D341Med (cell line): ENCODE measurements at regions not wholly inside any gene's neighbourhood (a gene's known extent, or its start where the extent isn't known, plus 50 kb on each side); places are given as distances from the start of the nearest gene placed in this dataset.

Experiments used
- DNase-seq: peaks from one replicate; pipeline ENCODE4 v3.0.0; 2012; ENCODE audit warnings: low spot score

DNA sequence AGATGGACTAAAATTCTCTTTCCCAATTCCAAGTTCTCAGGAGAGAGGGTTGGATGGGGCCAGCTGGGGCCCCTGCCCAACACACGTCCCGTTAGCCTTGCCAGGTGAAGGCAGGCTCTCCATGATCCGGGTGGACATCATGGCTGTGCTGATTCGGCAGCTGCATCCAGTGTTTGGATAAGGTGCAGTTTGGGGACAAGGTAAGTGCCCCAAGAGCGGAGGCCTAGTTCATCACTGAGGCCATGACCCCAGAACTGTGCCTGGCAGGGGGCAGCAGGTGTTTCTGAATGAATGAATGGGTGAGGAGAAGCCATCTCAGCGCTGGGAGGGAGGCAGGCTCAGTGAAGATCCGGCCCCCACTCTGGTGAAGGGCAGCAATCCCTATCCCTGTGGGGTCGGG is 520.4 kb downstream of the TBC1D22A start:
- no peak for DNase-seq

DNA sequence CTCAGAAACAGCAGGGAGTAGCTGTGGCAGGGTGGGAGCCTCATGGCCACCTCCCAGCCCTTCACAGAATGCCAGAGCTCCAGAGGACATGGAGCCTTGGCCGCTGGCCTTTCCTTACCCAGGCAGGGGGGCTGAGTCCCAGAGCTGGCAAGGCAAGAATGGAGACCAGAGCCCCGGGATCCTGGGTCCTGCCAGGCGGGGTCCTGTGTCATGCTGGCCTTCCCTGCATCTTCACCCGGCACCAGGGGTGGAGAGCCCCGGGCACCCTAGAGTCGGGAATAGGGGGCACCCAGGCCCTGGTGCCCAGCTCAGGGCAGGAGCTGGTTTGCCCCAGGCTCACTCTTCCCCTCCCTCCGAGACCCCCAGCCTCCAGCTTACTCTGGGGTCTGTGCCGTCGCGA is 519.9 kb downstream of the TBC1D22A start:
- no peak for DNase-seq

DNA sequence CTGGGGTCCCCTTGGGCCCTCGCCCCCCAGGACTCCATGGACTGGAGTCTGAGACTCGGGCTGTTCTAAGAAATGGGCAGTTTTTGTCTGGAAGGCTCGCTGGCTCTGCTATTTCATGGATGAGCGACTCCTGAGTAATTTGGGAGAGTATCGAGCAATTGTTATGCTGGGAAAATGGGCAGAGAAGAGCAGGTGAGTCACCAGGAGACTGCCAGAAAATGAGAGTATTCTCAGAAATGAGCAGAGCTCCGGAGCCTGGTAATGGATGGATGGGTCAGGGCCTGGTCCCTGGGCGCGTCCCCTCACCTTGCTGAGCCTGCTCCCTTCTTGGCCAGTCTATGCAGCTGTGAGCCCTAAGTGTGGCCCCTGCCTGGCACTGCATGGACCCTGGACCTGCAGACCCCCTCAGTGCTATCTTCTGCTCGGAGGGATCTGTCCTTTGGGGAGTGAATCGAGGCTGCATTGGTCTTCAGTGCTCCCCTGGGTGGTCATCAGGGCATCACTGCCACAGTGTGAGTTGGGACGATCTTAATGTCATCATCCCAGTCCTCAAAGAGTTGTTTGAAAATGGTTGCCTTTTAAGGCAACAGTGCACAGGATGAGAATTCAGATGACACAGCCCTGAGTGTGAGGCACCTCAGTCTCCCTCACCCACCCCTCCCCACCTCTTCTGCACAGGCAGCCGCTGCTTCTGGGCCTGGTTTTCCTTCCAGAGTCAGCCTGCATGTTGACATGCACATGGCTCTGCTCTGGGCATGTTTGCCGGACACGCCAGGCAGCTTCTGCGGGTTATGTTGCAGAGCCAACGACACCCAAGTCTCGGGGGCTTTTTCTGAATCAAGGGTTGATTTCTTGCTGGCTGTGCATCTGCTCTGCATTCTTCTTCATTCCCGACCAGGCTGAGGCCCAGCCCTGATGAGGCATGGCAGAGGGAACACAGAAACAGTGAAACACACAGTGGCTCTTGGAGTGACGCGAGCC is 519.0 kb downstream of the TBC1D22A start:
- no peak for DNase-seq

DNA sequence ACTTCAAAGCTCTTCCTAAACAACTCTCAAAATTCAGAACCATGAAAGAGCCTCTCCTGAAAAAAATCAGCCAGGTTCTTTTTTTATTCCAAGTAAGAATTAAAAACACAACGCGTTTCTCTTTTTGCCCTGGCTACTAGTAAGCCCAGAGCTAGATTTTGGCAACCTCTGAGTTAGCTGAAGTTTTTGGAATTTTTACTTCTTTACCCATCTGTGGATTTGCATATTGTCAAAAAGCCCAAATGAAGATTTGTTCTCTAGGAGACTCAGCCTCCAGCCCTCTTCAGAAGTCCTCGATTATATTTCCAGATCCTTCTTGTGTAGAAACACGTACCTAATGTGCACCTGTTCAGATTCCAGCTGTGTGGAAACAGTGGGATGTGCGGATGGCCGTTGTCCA is 517.9 kb downstream of the TBC1D22A start:
- DNase-seq: no peak

DNA sequence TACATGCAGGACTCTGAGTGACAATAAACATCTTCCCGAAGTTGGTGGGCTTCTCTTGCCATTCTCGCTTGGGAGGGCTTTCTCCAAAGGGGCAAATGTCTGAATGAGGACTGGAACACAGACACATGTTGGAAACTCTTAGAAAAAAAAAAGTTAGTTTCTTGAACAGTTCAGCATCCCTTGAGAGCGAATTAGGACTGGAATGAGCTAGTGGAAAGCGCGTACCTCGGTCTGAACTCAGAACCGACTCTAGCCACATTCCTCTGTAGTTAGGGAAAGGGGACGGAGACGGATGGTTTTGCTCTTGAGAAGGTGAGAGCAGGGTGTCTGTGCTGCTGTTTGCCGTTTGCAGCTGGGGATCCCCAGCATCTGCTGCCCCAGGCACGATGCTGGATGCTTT is 517.3 kb downstream of the TBC1D22A start:
- DNase-seq: no peak

DNA sequence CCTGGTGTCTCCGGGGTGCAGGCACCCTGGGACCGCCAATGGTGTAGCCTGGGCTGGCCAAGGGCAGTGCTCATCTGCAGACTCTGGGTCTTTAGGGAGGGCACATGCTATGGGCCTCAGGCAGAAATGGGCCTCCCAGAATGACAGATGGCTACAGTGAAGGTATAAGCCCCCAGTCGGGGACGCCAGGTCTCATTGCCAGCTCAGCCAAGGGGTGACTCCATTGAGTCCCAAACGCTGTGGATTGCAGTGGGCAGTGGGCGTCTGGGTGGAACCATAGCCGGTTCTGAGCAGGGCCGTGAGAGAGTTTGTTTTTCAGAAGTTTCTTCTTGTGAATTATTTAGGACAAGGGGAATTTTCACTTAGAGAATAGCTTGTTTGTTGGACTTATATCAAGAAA is 516.9 kb downstream of the TBC1D22A start:
- DNase-seq: no peak

DNA sequence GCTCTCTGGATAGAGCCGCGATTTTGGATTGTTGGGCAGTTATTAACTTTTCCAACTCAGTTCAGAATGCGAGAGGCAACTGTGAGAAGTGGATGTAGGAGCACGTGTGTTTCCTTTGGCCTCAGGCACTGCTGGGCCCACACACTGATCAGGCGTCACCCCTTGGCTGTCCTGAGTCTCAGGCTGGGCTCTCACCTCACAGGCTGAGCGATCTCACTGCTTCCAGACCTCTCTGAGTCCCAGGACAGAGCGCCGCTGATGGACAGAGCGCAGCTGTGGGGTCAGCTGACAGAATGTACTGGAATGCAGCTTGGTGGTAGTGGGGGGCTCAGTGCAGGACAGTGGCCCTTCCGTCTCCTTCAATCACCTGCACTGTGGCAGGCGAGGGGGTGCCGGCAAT is 516.2 kb downstream of the TBC1D22A start:
- no peak for DNase-seq

DNA sequence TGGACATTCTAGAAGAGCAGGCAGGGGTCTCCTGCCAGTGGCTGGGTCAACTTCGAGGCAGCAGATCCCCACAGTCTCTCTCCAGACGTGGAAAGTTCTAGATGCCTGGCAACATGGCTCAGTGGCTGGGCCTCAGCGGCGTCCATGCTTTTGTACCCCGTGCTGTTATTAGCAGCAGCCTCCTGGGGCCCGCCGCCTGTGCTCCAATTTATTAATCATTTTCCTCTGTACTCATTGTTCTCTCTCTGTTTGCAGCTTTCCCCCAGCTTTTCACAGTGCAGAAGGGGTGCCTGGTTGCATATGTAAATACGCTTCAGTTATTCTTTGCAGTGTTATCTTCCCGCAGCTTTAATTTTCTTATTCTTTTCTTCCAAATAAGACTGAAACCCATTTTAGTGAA is 515.1 kb downstream of the TBC1D22A start:
- no peak for DNase-seq

DNA sequence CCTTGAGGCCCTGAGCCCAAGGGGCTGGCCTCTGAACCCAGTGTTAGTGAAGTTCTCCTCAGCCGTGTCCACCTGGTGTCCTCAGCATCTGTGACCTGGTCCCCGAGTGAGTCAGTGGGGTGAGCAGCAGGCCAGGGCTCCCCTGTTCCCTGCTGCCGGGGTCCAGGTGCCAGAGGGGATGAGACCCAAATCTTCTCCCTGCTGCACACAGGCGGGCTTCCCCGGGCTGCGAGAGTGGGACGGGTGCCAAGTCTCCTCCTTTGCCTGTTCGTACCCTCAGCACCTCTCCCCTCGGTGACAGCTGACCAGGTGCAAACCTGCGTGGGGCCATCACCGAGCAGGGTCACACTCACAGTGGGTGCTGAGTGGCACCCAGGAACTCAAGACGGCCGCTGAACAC is 514.5 kb downstream of the TBC1D22A start:
- no peak for DNase-seq

DNA sequence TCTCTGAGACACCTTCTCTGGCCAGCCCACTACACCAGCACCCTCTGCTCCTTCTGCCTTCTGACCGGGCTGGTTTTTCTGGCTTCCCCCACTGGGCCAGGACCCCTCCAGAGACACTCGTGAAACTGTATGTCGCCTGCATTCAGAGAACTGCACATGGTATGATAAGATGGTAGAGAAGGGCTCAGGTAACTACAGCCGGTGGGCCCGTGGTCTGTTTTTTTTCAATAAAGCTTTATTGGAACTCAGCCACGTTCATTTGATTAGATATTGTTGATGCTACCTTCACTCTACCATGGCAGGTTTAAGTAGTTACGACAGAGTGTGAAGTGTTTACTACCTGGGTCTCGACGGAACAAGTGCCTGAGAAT is 514.0 kb downstream of the TBC1D22A start:
- no peak for DNase-seq

DNA sequence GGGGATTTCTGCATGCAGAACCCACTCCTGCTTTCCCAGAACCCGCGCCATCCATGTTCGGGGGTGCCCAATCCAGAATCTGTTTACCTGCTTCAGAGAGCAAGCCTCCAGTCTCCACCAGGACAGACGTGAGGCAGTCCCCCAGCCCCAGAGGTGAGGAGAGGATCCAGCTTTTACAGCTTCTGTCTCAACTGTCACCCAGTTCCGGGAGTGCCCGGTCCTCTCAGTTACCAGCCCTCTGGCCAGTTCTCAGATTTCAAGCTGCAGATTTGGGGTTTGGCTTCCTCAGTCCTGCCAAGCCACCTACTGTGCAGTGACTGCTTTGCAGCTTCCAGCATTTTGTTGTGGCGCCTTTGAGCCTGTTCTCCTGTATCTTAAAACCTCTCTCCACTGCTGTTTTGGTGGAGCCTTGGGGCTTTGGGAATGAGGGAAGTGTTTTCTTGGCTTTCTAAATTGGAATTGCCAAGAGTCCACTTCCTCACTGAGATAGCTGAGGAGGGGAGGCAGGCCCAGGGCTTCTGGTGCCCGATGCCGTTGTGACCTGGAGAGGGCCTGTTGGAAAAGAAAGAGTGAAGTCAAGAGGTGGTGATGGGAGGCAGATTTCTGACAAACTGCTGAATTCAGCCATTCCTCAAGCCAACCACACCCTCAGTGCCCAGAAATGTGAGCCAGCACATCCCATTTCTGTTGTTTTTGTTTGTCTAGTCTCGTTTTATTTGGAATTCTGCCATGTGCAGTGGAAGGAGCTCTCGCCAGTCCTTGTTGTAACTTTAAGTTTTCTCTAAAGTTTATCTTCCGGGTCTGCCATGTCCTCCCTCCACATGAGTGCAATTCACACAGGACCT is 513.4 kb downstream of the TBC1D22A start:
- DNase-seq: no peak

DNA sequence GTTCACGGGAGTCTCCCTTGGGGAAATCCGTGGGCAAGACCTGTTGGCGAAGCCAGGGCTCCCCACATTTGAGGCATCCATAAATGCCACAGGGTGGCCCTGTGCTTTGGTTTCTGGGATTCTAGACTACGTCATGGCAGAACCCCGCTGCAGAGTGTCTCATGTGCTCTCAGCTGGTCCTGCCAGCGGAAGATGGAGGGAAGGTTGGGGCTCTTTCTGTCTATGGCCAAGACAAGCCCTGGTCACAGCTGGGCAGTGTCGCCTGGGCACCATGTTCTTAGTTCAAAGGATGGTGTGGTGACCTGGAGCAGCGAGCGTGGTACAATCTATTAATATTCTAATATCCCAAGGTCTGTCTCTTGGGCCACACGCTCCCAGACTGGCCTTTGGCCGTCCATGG is 511.7 kb downstream of the TBC1D22A start:
- no peak for DNase-seq

DNA sequence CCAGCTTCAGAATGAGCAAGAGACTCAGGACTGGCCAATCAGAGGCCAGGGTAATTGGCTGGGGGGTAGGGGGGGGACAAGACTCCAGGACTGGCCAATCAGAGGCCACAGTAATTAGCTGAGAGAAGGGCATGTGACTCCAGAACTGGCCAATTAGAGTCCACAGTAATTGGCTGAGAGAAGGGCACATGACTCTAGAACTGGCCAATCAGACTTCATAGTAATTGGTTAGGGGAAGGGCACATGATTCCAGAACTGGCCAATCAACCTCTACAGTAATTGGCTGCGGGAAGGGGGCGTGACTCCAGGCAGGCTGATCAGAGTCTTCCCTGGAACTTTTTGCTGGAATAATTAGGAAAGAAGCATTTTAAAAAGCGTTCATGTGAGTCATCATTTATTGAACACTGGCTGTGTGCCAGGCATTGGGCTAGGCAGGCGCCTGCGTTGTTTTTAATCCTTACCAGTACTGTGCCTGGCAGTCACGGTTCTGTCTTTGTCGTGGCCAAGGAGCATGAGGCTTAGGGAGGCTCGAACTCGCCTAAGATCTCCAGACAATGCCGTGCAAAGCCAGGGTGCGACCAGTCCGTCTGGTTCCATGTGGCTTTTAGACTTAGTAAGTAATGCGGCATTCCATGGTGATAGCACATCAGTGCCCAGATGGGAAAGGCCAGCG is 508.1 kb downstream of the TBC1D22A start:
- no peak for DNase-seq

DNA sequence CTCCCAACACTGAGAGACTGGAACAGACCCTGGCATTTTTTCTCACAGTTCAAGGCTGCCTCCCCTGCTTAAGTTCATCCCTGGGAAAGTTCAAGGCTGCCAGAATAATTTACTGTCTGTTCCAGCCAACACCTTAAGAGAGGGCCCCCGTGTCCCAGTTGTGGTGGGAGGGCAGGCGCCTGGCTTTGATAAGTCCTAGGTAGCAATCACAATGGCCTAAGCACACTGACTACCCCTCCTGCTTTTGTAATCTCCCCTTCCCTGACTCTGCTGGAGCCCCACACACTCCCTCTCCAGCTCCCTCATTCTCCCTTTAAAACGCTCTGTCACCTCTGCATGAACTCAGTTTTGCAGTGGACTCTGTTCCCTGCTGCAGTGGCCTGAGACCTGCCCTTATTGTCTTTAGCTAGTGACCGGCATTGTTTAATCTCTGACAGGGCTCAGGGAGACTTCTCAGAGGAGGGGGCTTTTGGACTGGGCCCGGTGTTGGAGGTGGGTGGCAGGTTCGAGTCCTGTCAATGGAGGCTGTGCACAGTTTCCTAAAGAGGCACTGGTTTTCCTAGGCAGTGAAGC is 507.2 kb downstream of the TBC1D22A start:
- DNase-seq: no peak

DNA sequence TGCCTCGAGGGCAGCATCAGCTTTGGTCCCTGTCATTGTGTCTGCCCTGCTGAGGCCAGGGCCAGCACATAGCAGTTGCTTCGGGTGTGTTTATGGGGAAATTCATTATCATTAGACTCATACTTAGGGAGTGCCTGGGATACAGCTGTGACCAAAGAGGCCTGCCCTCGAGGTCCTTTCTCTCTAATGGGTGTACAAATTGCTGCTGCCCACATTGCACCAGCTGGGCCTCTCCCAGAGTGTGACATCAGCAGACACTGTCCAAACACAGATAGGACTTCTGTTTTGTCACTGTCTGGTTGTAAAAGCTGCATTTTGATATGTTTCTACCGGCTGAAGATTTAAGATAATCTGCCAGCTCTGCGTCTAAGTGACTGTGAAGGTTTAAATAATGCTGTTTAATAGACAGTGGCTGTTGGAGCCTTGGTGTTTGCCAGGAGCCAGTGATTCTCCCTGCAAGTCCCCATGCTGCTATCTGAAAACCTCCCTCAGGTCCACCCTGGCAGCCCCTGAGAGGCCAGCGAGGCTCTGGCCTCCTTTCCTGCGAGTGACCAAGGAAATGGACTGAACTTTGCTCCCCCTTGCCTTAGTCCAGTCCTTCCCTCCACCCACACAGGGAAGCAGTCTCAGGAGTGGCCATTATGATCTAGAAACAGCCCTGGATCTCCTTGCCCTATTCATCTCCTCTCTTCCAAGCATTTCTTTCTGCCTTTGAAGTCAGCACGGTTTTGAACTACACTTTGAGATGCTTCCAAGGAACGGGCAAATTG is 505.2 kb downstream of the TBC1D22A start:
- DNase-seq: no peak

DNA sequence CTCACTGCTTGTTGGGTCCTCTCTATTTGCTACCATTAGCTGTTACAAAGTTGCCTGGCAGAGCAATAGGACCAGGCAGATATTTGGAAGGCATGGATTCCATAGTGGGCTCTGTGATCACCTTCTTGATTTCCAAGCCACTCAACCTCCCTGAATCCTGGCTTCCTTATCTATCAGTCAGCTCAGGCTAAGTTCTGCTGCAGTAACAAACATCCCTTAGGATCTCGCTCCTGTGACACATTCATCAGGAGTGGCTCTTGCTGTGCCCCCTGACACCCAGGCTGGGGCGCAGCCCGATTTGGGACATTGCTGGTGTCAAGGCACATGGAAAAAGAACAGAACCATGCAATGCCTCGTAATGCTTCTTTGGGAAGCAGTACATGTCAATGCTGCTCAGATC is 503.9 kb downstream of the TBC1D22A start:
- no peak for DNase-seq

DNA sequence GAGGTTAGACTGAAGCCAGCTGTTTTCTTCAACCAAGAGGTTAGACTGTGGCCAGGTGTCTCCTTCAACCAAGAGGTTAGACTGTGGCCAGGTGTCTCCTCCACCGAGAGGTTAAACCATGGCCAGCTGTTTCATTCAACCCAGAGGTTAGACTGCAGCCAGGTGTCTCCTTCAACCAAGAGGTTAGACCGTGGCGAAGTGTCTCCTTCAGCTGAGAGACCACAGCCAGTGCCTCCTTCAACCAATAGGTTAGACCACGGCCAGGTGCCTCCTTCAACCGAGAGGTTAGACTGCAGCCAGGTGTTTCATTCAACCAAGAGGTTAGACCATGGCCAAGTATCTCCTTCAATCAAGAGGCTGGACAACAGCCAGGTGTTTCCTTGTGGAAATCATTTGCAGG is 498.1 kb downstream of the TBC1D22A start:
- DNase-seq: no peak

DNA sequence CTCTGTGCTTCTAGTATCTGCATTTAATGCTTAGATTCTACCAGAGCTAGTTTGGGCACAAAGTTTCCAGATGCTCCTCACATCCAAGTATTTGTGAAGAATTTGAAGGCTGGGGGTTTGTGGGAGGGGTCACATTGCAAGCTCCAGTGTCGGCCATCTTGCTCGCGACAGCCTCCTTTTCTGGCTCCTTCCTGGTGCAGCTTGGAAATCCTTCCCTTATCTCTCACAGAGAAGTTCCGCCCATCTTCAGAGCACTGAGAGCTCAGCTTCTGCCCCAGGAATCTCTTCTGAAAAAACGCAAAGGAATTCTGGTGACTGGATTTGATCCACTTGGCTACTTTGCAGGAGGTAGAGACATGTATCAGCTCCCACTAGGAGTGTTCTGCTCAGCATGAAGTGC is 497.5 kb downstream of the TBC1D22A start:
- DNase-seq: no peak

DNA sequence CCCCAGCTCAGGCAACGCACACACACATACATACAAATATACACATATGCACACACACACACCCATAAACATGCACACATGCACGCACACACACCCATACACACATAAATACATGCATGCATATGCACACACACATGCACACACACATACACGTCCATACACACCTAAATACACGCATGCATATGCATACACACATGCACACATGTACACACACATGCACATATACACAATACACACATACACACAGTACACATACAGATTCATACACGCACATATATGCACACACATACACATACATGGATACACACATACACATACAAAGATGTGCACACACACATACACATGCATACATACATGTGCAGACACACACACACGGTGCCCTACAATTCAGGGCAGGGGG is 496.6 kb downstream of the TBC1D22A start:
- DNase-seq: no peak

DNA sequence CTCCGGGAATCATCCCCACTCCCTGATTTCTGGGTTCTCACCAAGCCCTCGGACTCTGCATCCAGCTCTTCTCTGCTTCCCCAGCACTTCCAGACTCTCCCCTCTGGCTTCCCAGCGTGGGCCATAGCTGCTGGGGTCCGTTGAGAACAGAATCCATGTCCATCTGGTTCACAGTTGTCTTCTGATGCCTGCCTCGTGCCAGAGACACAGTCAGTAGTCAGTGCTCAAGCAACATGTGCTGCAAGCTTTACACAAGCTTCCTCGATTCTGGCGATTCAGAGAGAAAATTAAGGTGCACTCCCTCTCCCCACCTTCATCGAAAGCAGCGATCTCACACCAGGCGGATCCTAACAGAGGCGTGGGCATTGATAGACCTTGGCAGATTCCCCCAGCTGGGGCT is 495.5 kb downstream of the TBC1D22A start:
- no peak for DNase-seq

DNA sequence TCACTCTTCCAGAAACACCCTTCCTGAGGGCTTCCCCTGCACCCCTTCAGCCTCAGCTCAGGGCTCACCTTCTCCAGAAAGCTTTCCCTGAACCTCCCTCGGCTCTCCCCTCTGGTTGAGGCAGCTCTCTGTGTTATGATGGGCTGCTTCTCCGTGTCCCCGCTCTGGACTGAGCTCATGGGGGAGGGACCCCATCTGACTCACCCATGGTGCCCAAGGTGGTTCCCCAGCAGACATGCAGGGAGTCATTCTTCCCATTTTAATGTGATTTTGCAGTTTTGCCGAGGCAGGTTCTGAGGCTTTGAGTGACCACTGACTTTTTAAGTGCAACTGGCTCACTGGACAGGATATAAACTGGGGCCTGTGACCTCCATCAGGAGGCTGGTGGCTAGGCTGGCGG is 495.1 kb downstream of the TBC1D22A start:
- no peak for DNase-seq

DNA sequence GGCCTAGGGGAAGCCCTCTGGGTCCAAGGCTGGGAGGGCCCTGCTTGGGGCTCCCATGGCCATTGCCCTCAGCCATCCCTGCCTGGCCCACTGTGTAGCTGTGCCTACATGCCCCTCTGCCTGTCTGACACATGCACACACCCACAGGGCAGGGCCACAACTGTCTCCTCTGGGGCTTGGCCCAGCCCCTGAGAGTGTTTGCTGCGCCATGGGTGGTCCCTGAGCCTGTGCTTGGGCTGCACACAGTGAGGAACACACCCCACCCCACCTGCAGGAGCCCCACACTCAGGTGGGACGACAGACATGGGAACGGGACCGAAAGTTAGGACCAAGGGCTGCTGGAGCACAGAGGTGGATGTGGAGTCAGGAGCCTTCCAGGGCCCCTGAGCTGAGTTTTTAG is 489.5 kb downstream of the TBC1D22A start:
- DNase-seq: no peak
